Central memory CD4-positive, alpha-beta T cell (primary cell): ENCODE measurements at regions not wholly inside any gene's neighbourhood (a gene's known extent, or its start where the extent isn't known, plus 50 kb on each side); places are given as distances from the start of the nearest gene placed in this dataset.

Experiments used
- DNase-seq: peaks from one replicate; pipeline ENCODE4 v3.0.0; 2022

- no peak for DNase-seq
Measured at GRCh38 chr1:119308806-119309205, 59.8 kb upstream of the HAO2 start.

DNA sequence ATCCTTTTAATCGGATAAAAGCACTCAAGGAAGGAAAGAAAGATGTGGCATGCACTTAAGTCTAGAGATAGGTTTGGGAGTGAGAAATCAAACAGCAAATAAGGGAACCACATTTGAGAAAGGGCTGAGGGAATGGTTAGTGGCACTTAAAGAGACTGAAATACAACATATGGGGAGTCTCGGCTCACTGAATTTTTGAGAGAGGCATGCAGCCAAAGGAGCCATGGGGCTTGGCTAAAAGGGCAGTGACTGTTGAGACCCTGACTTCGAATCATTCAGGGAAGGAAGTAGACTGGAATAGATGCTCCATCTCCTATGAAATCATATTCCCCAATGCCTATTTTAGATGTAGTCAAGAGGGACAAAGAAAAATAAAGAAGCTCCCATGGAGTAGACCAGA lies 58.3 kb upstream of the HAO2 start:
- DNase-seq: no peak

DNA sequence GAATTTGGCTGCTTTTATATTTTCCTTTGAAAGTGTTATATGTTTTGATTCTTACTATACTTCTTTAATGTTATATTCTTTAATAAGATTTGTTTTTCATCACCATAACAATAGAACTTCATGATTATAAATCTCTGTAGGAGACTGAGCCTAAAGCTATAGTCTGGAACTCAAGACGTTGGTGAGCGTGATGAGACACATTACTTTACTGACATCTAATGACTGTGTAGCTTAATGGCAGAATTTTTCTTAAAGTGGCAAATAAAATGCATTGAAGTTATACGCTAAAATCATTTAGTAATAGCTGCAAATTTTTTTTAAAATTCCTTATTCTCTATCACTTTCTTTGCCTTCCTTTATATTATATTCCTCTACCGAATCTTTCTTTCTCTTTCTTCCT lies 56.1 kb upstream of the HAO2 start:
- no peak for DNase-seq

DNA sequence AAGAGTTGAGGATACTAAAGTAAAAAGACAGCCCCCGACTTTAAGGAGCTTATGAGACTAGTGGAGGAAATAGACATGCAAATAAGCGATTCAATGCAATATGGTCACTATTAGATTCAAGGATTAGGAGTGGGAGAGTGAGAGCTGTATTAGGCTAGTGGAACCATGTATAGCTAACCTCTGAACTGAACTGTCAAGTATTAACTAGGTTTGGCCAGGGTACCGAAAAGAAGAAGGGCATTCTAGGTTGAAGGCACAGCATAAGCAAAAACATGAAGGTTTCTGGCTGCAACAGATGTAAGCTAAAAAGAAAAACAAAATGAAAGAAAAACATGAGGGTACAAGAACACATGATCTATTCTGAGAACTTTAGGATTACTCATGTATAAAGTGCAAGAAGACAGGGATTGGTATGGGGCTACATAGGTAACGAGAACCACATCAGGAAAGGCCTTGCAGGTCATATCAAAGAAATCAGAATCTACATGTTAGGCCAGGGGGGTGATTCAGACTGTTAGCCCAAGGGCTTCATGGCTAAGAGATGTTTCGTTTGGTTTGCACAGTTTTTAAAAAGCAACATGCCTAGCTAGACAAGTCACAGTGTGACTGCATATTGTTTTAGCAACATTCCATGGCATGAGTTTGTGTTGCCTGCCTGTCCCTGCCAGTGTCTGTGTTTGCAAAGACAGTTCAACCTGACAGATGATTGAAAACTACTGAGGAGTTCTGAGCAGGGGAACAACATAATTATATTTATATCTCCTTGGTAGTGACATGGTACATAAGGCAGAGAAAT lies 54.4 kb upstream of the HAO2 start:
- no peak for DNase-seq

DNA sequence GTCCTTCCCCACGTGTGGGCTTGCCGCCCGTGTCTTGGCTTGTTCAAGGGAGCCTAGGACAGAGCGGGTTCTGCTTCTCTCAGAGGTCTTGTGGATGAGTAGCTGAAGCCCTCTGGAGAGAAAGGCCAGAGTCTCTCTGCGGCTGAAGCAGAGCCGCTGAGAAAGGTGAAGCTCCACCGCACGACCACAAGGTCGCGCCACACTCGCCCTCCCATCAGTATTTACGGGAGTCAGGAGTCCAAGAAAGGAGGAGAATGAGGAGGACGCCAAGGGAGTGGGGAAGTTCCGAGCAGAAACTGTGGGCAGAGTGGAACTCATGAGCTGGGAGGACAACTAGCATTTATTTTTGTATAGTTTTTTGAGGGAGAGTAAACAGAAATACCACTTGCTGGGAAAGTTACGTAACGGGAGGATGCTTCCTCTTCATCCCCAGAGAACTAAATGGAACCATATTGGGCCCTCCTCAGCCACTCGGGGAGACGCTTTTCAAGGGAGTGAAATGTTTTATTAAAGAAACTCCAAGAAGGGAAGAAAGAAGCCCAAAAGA lies 51.6 kb upstream of the HAO2 start:
- no peak for DNase-seq

GRCh38 chr1:119318466-119319309 lies 49.9 kb upstream of the HAO2 start:
- no peak for DNase-seq
